K562 (cell line): ENCODE measurements at regions not wholly inside any gene's neighbourhood (a gene's known extent, or its start where the extent isn't known, plus 50 kb on each side); places are given as distances from the start of the nearest gene placed in this dataset.

ENCODE experiments used
- ATAC-seq: fragments of 200-7000 bp; cut with Tn5 transposase; 3 replicates; pipeline ENCODE4 v1.9.1; 2020; ENCODE audit warnings: moderate library complexity
- BruUV-seq: library from RNA; stranded (reverse); fragments of 400-500 nt; replicated peaks from 2 replicates; lab custom pipeline; 2021; lab: Mats Ljungman, UMichigan
- CTCF ChIA-PET: fragments of 300-600 bp; formaldehyde crosslinking; extraction: SDS; loops from one replicate; lab custom pipeline; 2021; ENCODE audit warnings: low intra/inter-chr PET ratio; lab: Yijun Ruan, JAX
- POLR2A ChIA-PET: fragments of 300-600, 350-650 bp; sonication (Branson Sonifier 250); formaldehyde crosslinking; extraction: SDS; loops from one replicate; lab custom pipeline; 2021; ENCODE audit warnings: antibody characterized with exemption, inconsistent platforms; lab: Yijun Ruan, JAX
- DNase-seq, 4 experiments: peaks; one replicate each; pipeline versions ENCODE4 v3.0.0 to v3.0.0-alpha.2; 2011 to 2018; ENCODE audit warnings: low spot score in 3 of 4, mixed read lengths in 3 of 4; ENCODE audit errors: extremely low read depth in 1 of 4
- FAIRE-seq: peaks from 2 replicates; lab custom pipeline; 2011; peaks lifted over from hg19 to GRCh38; lab: Jason Lieb, UNC
- H2AFZ ChIP-seq: 2 replicates; pipeline ENCODE4 v1.6.0; 2011; ENCODE audit warnings: low read depth, low read length, control low read depth, inconsistent platforms
- H3K27ac ChIP-seq: fragments of 200-600 bp; 3 replicates; pipeline ENCODE4 v1.8.0; 2011; ENCODE audit warnings: low read depth, mild to moderate bottlenecking, control low read depth, inconsistent platforms, low read length, moderate library complexity, mixed read lengths; ENCODE audit errors: extremely low read depth
- H3K27me3 ChIP-seq, 2 experiments: fragments of 300-600 bp in 1 of 2; 2 replicates in 1 of 2; 3 replicates in 1 of 2; pipeline versions ENCODE4 v1.6.0 to v1.8.0; 2011; ENCODE audit warnings: inconsistent platforms in 2 of 2, low read length in 2 of 2, mild to moderate bottlenecking in 1 of 2, mixed read lengths in 1 of 2, moderate library complexity in 1 of 2; ENCODE audit not compliant: control insufficient read depth in 2 of 2, insufficient read depth in 2 of 2
- H3K36me3 ChIP-seq: fragments of 300-600 bp; 3 replicates; pipeline ENCODE4 v1.8.0; 2011; ENCODE audit warnings: mild to moderate bottlenecking, low read length, inconsistent platforms; ENCODE audit not compliant: control insufficient read depth, insufficient read depth
- H3K4me1 ChIP-seq, 2 experiments: fragments of 200-600 bp in 1 of 2; replicated peaks in 1 of 2; 2 replicates in 1 of 2; 3 replicates in 1 of 2; pipeline versions ENCODE4 v1.5.1 to v1.8.0; 2011; ENCODE audit warnings: inconsistent platforms in 2 of 2, low read length in 2 of 2, mild to moderate bottlenecking in 1 of 2, mixed read lengths in 1 of 2, moderate library complexity in 1 of 2; ENCODE audit not compliant: control insufficient read depth in 2 of 2, insufficient read depth in 2 of 2
- H3K4me2 ChIP-seq: 2 replicates; pipeline ENCODE4 v1.6.1; 2011; ENCODE audit warnings: low read length, control low read depth, inconsistent platforms, mixed read lengths; ENCODE audit not compliant: insufficient read depth
- H3K4me3 ChIP-seq: fragments of 200-600 bp; sonication (generic), shearing (Covaris generic); 2 replicates; pipeline ENCODE4 v1.5.1; 2016; ENCODE audit warnings: control low read depth, inconsistent platforms
- H3K79me2 ChIP-seq: fragments of 200-600 bp; 3 replicates; pipeline ENCODE4 v1.8.0; 2011; ENCODE audit warnings: low read length, inconsistent platforms; ENCODE audit not compliant: control insufficient read depth, insufficient read depth
- H3K9ac ChIP-seq, 2 experiments: 2 replicates each; pipeline versions ENCODE4 v1.6.0 to v1.6.1; 2011; ENCODE audit warnings: low read depth in 2 of 2, low read length in 2 of 2, control low read depth in 1 of 2, inconsistent platforms in 1 of 2, mild to moderate bottlenecking in 1 of 2, mixed read lengths in 1 of 2; ENCODE audit not compliant: insufficient read depth in 1 of 2
- H3K9me1 ChIP-seq: one replicate; pipeline ENCODE4 v1.6.0; 2011; ENCODE audit warnings: inconsistent platforms, mild to moderate bottlenecking, low read length, moderate library complexity; ENCODE audit not compliant: control insufficient read depth, insufficient read depth
- H3K9me3 ChIP-seq: replicated peaks from 2 replicates; pipeline ENCODE4 v1.5.1; 2011; ENCODE audit warnings: low read depth, low read length, inconsistent platforms; ENCODE audit not compliant: control insufficient read depth, insufficient read depth
- H4K20me1 ChIP-seq: replicated peaks from 2 replicates; pipeline ENCODE4 v1.6.1; 2011; ENCODE audit warnings: low read length, inconsistent platforms, mixed read lengths; ENCODE audit not compliant: control insufficient read depth, insufficient read depth
- GMEB1 ChIP-seq: fragments of 250-450 bp; sonication (Bioruptor Pico); IDR thresholded peaks from 2 replicates; pipeline ENCODE4 v1.4.0; 2020; ENCODE audit warnings: mild to moderate bottlenecking
- IFI16 ChIP-seq: fragments of 250-450 bp; sonication (Bioruptor Pico); IDR thresholded peaks from 2 replicates; pipeline ENCODE4 v2.1.2; 2022; ENCODE audit warnings: mild to moderate bottlenecking, inconsistent platforms
- NR2F6 ChIP-seq: fragments of 450-650 bp; formaldehyde crosslinking; IDR thresholded peaks from 2 replicates; pipeline ENCODE4 v1.4.0; 2020; ENCODE audit warnings: mild to moderate bottlenecking
- PHF20 ChIP-seq: fragments of 450-650 bp; IDR thresholded peaks from 2 replicates; pipeline ENCODE4 v1.6.1; 2018; ENCODE audit not compliant: partially characterized antibody
- PTTG1 ChIP-seq: fragments of 450-650 bp; IDR thresholded peaks from 2 replicates; pipeline ENCODE4 v1.6.1; 2016; ENCODE audit warnings: low read depth, mild to moderate bottlenecking, missing genetic modification characterization, missing compliant biosample characterization
- RFX1 ChIP-seq: fragments of 450-650 bp; IDR thresholded peaks from 2 replicates; pipeline ENCODE4 v1.6.1; 2016; ENCODE audit warnings: mild to moderate bottlenecking, moderate library complexity
- RUNX1 ChIP-seq: sonication (generic); IDR thresholded peaks from 2 replicates; pipeline ENCODE4 v1.6.1; 2016; ENCODE audit warnings: antibody characterized with exemption, low read depth
- SOX6 ChIP-seq: fragments of 450-650 bp; IDR thresholded peaks from 2 replicates; pipeline ENCODE4 v1.6.1; 2014; ENCODE audit warnings: mild to moderate bottlenecking
- ZNF436 ChIP-seq: fragments of 250-450, 450-650 bp; sonication (Bioruptor Pico); formaldehyde crosslinking; IDR thresholded peaks from 2 replicates; pipeline ENCODE4 v1.7.0; 2020; ENCODE audit warnings: mild to moderate bottlenecking
- ZNF75A ChIP-seq: fragments of 450-650 bp; formaldehyde crosslinking; IDR thresholded peaks from 2 replicates; pipeline ENCODE4 v1.4.0; 2020; ENCODE audit warnings: mild to moderate bottlenecking
- ZSCAN32 ChIP-seq: fragments of 450-650 bp; formaldehyde crosslinking; IDR thresholded peaks from 2 replicates; pipeline ENCODE4 v1.4.0; 2020; ENCODE audit warnings: mild to moderate bottlenecking, moderate library complexity
- WGBS: fragments of 100-300 bp; shearing (Covaris generic); methylation state at CpG from one replicate; pipeline ENCODE4 v1.1.6; 2016; ENCODE audit warnings: low coverage, mixed read lengths; ENCODE audit not compliant: insufficient coverage; ENCODE audit errors: missing lambda C conversion rate; 5-methylcytosine and 5-hydroxymethylcytosine counted together
- in situ Hi-C: fragments of 300-500 bp; cut with MboI; formaldehyde crosslinking; loops from 4 replicates; pipeline ENCODE4 v1.15.0; 2018; ENCODE audit warnings: inconsistent platforms, mixed read lengths
- intact Hi-C: fragments of 100-400 bp; cut with micrococcal nuclease; formaldehyde crosslinking; loops from 2 replicates; pipeline ENCODE4 v1.14.2; 2022
- TF ChIP-seq, protein P1 (sequence below): fragments of 250-450 bp; sonication (Bioruptor Pico); IDR thresholded peaks from 2 replicates; pipeline ENCODE4 v1.5.1; 2021; ENCODE audit warnings: mild to moderate bottlenecking

DNA sequence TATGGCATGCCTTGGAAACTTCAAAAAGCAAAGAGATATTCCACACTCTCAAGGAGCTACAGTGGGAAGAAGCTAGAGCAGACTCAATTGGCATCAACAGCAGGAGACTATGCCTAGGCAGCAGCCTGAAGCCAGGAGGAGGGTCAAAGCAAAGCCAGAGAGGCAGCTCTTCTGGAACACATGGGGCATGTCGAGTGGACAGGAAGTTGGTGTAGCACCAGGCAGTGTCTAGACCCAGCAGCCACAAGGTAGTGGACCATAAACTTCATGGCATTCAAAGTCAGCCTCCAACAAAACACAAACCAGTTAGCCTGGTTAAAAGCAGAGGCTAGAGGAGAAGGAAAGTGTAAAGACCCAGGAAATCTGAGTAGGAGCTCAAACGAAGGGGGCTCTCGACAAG is 311.2 kb upstream of the PKDCC start (continued):
- TF ChIP-seq, protein P1, sequence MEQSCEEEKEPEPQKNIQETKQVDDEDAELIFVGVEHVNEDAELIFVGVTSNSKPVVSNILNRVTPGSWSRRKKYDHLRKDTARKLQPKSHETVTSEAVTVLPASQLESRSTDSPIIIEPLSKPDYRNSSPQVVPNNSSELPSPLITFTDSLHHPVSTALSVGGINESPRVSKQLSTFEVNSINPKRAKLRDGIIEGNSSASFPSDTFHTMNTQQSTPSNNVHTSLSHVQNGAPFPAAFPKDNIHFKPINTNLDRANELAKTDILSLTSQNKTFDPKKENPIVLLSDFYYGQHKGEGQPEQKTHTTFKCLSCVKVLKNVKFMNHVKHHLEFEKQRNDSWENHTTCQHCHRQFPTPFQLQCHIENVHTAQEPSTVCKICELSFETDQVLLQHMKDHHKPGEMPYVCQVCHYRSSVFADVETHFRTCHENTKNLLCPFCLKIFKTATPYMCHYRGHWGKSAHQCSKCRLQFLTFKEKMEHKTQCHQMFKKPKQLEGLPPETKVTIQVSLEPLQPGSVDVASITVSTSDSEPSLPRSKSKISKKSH (CRISPR knock-in tag) = no peak
- no peak for TF ChIP-seq GMEB1 (CRISPR knock-in tag)
- no peak for TF ChIP-seq RFX1
- no peak for TF ChIP-seq ZNF436 (CRISPR knock-in tag)
- TF ChIP-seq PHF20 = no peak

DNA sequence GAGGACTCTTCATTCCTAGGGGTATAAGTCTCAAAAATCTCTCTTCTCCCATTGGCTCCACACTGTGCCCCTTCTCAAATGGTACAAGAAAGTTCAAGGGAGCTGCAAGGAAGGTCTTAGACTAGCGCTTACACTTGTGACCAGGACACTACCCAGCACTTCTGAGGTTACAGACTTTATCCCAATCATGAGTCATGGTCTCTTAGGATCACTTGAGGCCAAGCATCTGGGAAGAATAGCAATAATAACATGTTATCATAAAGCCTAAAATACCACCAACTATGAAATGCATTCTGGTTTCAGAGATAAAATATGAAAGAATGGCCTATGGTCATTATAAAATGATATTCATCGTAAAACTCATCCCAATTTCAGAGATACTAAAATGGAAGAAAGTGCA is 309.9 kb upstream of the PKDCC start:
- TF ChIP-seq ZNF75A (CRISPR knock-in tag) (no peak), ZSCAN32 (CRISPR knock-in tag) (no peak), IFI16 (CRISPR knock-in tag) (no peak), SOX6 (no peak), NR2F6 (CRISPR knock-in tag) (no peak), PTTG1 (tag) (no peak), RUNX1 (no peak)
- TF ChIP-seq, all 486 proteins: peak for 0
- DNase-seq = no peak
- no TSS peak for BruUV-seq
- intact Hi-C loops = no loop called here
- Histone ChIP-seq H3K9ac (no peak overlapping the region), H3K9me1 (no peaks in the 10 kb centered on the region), H3K27me3 (no peaks in the 10 kb centered on the region), H4K20me1 (no peaks in the 10 kb centered on the region), H3K36me3 (no peaks in the 10 kb centered on the region), H3K4me3 (no peak overlapping the region), H3K4me2 (no peak overlapping the region), H3K79me2 (no peaks in the 10 kb centered on the region), H3K27ac (no peak overlapping the region), H2AFZ (no peak overlapping the region), H3K9me3 (no peaks in the 10 kb centered on the region), H3K4me1 (no peaks in the 10 kb centered on the region)
- 0% methylated on average over 2 of the region's 2 CpGs for WGBS
- CTCF ChIA-PET = no interaction called here
- no peak for FAIRE-seq
- in situ Hi-C loops = no loop called here
- no peak for ATAC-seq
- POLR2A ChIA-PET = no interaction called here
